K562 (cell line): ENCODE measurements at regions not wholly inside any gene's neighbourhood (a gene's known extent, or its start where the extent isn't known, plus 50 kb on each side); places are given as distances from the start of the nearest gene placed in this dataset.

Experiments used
- ATAC-seq: fragments of 200-7000 bp; cut with Tn5 transposase; 3 replicates; pipeline ENCODE4 v1.9.1; 2020; ENCODE audit warnings: moderate library complexity
- BruUV-seq: library from RNA; stranded (reverse); fragments of 400-500 nt; replicated peaks from 2 replicates; lab custom pipeline; 2021; lab: Mats Ljungman, UMichigan
- CTCF ChIA-PET: fragments of 300-600 bp; formaldehyde crosslinking; extraction: SDS; loops from one replicate; lab custom pipeline; 2021; ENCODE audit warnings: low intra/inter-chr PET ratio; lab: Yijun Ruan, JAX
- POLR2A ChIA-PET: fragments of 300-600, 350-650 bp; sonication (Branson Sonifier 250); formaldehyde crosslinking; extraction: SDS; loops from one replicate; lab custom pipeline; 2021; ENCODE audit warnings: antibody characterized with exemption, inconsistent platforms; lab: Yijun Ruan, JAX
- DNase-seq, 4 experiments: peaks; one replicate each; pipeline versions ENCODE4 v3.0.0 to v3.0.0-alpha.2; 2011 to 2018; ENCODE audit warnings: low spot score in 3 of 4, mixed read lengths in 3 of 4; ENCODE audit errors: extremely low read depth in 1 of 4
- FAIRE-seq: peaks from 2 replicates; lab custom pipeline; 2011; peaks lifted over from hg19 to GRCh38; lab: Jason Lieb, UNC
- H2AFZ ChIP-seq: 2 replicates; pipeline ENCODE4 v1.6.0; 2011; ENCODE audit warnings: low read depth, low read length, control low read depth, inconsistent platforms
- H3K27ac ChIP-seq: fragments of 200-600 bp; 3 replicates; pipeline ENCODE4 v1.8.0; 2011; ENCODE audit warnings: low read depth, mild to moderate bottlenecking, control low read depth, inconsistent platforms, low read length, moderate library complexity, mixed read lengths; ENCODE audit errors: extremely low read depth
- H3K27me3 ChIP-seq, 2 experiments: fragments of 300-600 bp in 1 of 2; 2 replicates in 1 of 2; 3 replicates in 1 of 2; pipeline versions ENCODE4 v1.6.0 to v1.8.0; 2011; ENCODE audit warnings: inconsistent platforms in 2 of 2, low read length in 2 of 2, mild to moderate bottlenecking in 1 of 2, mixed read lengths in 1 of 2, moderate library complexity in 1 of 2; ENCODE audit not compliant: control insufficient read depth in 2 of 2, insufficient read depth in 2 of 2
- H3K36me3 ChIP-seq: fragments of 300-600 bp; 3 replicates; pipeline ENCODE4 v1.8.0; 2011; ENCODE audit warnings: mild to moderate bottlenecking, low read length, inconsistent platforms; ENCODE audit not compliant: control insufficient read depth, insufficient read depth
- H3K4me1 ChIP-seq, 2 experiments: fragments of 200-600 bp in 1 of 2; replicated peaks in 1 of 2; 2 replicates in 1 of 2; 3 replicates in 1 of 2; pipeline versions ENCODE4 v1.5.1 to v1.8.0; 2011; ENCODE audit warnings: inconsistent platforms in 2 of 2, low read length in 2 of 2, mild to moderate bottlenecking in 1 of 2, mixed read lengths in 1 of 2, moderate library complexity in 1 of 2; ENCODE audit not compliant: control insufficient read depth in 2 of 2, insufficient read depth in 2 of 2
- H3K4me2 ChIP-seq: 2 replicates; pipeline ENCODE4 v1.6.1; 2011; ENCODE audit warnings: low read length, control low read depth, inconsistent platforms, mixed read lengths; ENCODE audit not compliant: insufficient read depth
- H3K4me3 ChIP-seq: fragments of 200-600 bp; sonication (generic), shearing (Covaris generic); 2 replicates; pipeline ENCODE4 v1.5.1; 2016; ENCODE audit warnings: control low read depth, inconsistent platforms
- H3K79me2 ChIP-seq: fragments of 200-600 bp; 3 replicates; pipeline ENCODE4 v1.8.0; 2011; ENCODE audit warnings: low read length, inconsistent platforms; ENCODE audit not compliant: control insufficient read depth, insufficient read depth
- H3K9ac ChIP-seq, 2 experiments: 2 replicates each; pipeline versions ENCODE4 v1.6.0 to v1.6.1; 2011; ENCODE audit warnings: low read depth in 2 of 2, low read length in 2 of 2, control low read depth in 1 of 2, inconsistent platforms in 1 of 2, mild to moderate bottlenecking in 1 of 2, mixed read lengths in 1 of 2; ENCODE audit not compliant: insufficient read depth in 1 of 2
- H3K9me1 ChIP-seq: one replicate; pipeline ENCODE4 v1.6.0; 2011; ENCODE audit warnings: inconsistent platforms, mild to moderate bottlenecking, low read length, moderate library complexity; ENCODE audit not compliant: control insufficient read depth, insufficient read depth
- H3K9me3 ChIP-seq: replicated peaks from 2 replicates; pipeline ENCODE4 v1.5.1; 2011; ENCODE audit warnings: low read depth, low read length, inconsistent platforms; ENCODE audit not compliant: control insufficient read depth, insufficient read depth
- H4K20me1 ChIP-seq: replicated peaks from 2 replicates; pipeline ENCODE4 v1.6.1; 2011; ENCODE audit warnings: low read length, inconsistent platforms, mixed read lengths; ENCODE audit not compliant: control insufficient read depth, insufficient read depth
- CEBPG ChIP-seq, 3 experiments: fragments of 200-800 bp in 1 of 3; sonication (Bioruptor generic) in 1 of 3; sonication (generic) in 1 of 3; formaldehyde crosslinking in 1 of 3; IDR thresholded peaks in 2 of 3; conservative IDR thresholded peaks in 1 of 3; 2 replicates each; pipeline versions ENCODE4 v1.6.1 to v1.8.0; 2016 to 2022; ENCODE audit warnings: missing compliant biosample characterization in 2 of 3, missing genetic modification characterization in 2 of 3, mild to moderate bottlenecking in 1 of 3, missing genetic modification reagents in 1 of 3
- CTCF ChIP-seq, 3 experiments: IDR thresholded peaks in 2 of 3; conservative IDR thresholded peaks in 1 of 3; 2 replicates each; pipeline ENCODE4 v1.5.1; 2011 to 2012; ENCODE audit warnings: low read length in 3 of 3, mild to moderate bottlenecking in 3 of 3, control low read depth in 2 of 3, improper control_type of control experiment in 1 of 3, inconsistent platforms in 1 of 3, low read depth in 1 of 3, mixed read lengths in 1 of 3, moderate library complexity in 1 of 3; ENCODE audit not compliant: insufficient read depth in 2 of 3
- IFI16 ChIP-seq: fragments of 250-450 bp; sonication (Bioruptor Pico); IDR thresholded peaks from 2 replicates; pipeline ENCODE4 v2.1.2; 2022; ENCODE audit warnings: mild to moderate bottlenecking, inconsistent platforms
- MEF2A ChIP-seq: IDR thresholded peaks from 2 replicates; pipeline ENCODE4 v1.6.1; 2011; ENCODE audit warnings: low read depth, mild to moderate bottlenecking, low read length, moderate library complexity; ENCODE audit not compliant: control insufficient read depth
- NFE2L1 ChIP-seq: fragments of 450-650 bp; IDR thresholded peaks from 2 replicates; pipeline ENCODE4 v1.6.1; 2016; ENCODE audit warnings: missing genetic modification characterization, low read depth, mild to moderate bottlenecking, missing compliant biosample characterization, moderate library complexity, borderline replicate concordance
- RAD21 ChIP-seq, 2 experiments: fragments of 250-450 bp in 1 of 2; fragments of 450-650 bp in 1 of 2; sonication (Bioruptor Pico) in 1 of 2; formaldehyde crosslinking in 1 of 2; IDR thresholded peaks in 1 of 2; conservative IDR thresholded peaks in 1 of 2; 2 replicates each; pipeline versions ENCODE4 v1.4.0 to v1.8.0; 2020 to 2022; ENCODE audit warnings: mild to moderate bottlenecking in 2 of 2, moderate library complexity in 1 of 2
- REST ChIP-seq, 2 experiments: fragments of 450-650 bp; formaldehyde crosslinking in 1 of 2; IDR thresholded peaks; 2 replicates each; pipeline versions ENCODE4 v1.4.0 to v1.6.1; 2014 to 2020; ENCODE audit warnings: mild to moderate bottlenecking in 2 of 2, borderline replicate concordance in 1 of 2, low read depth in 1 of 2
- WGBS: fragments of 100-300 bp; shearing (Covaris generic); methylation state at CpG from one replicate; pipeline ENCODE4 v1.1.6; 2016; ENCODE audit warnings: low coverage, mixed read lengths; ENCODE audit not compliant: insufficient coverage; ENCODE audit errors: missing lambda C conversion rate; 5-methylcytosine and 5-hydroxymethylcytosine counted together
- in situ Hi-C: fragments of 300-500 bp; cut with MboI; formaldehyde crosslinking; loops from 4 replicates; pipeline ENCODE4 v1.15.0; 2018; ENCODE audit warnings: inconsistent platforms, mixed read lengths
- intact Hi-C: fragments of 100-400 bp; cut with micrococcal nuclease; formaldehyde crosslinking; loops from 2 replicates; pipeline ENCODE4 v1.14.2; 2022

- ATAC-seq = peak; percentile 32; the same call in 1 of the 3 replicates
- BruUV-seq = no TSS peak
- no peaks in the 10 kb centered on the region for H3K36me3 ChIP-seq
- ChIA-PET POLR2A (interaction anchor here (0.6 kb wide), 1 partner anchor 357 kb away, joined by 3 read pairs; no protein-coding TSS in a partner anchor), CTCF (no interaction called here)
- WGBS = 2% methylated on average over 22 of the region's 22 CpGs
- H3K79me2 ChIP-seq = no peaks in the 10 kb centered on the region
- intact Hi-C loops (no loop called here), in situ Hi-C loops (no loop called here)
- no peak overlapping the region for H3K27ac ChIP-seq
- no peak for FAIRE-seq
- peak in 1 of 2 experiments; percentile 44; a peak in 2 of 4 replicates for TF ChIP-seq RAD21 (CRISPR knock-in tag; conservative IDR thresholded peaks at IDR 0.05 in 1 of 2, IDR thresholded peaks at IDR 0.05 in 1 of 2)
- no peak for TF ChIP-seq CEBPG (CRISPR knock-in tag; IDR thresholded peaks at IDR 0.05)
- TF ChIP-seq CEBPG (tag; conservative IDR thresholded peaks at IDR 0.05 in 1 of 2, IDR thresholded peaks at IDR 0.05 in 1 of 2) = no peak
- TF ChIP-seq IFI16 (CRISPR knock-in tag) = no peak
- TF ChIP-seq REST (IDR thresholded peaks at IDR 0.05; ENCODE audit: borderline replicate concordance) = peak; percentile 16; the same call in 1 of the 2 replicates
- TF ChIP-seq REST (CRISPR knock-in tag; IDR thresholded peaks at IDR 0.05; ENCODE audit: low read depth) = no peak
- peak; percentile 27 to 41 (median 40); a peak in 5 of 6 replicates for TF ChIP-seq CTCF (IDR thresholded peaks at IDR 0.05 in 2 of 3, conservative IDR thresholded peaks at IDR 0.05 in 1 of 3; ENCODE audit: insufficient read depth in 2 of 3, low read depth in 1 of 3, low read length in 3 of 3)
- TF ChIP-seq NFE2L1 = no peak
- no peak for TF ChIP-seq MEF2A
- peaks cover 0 to 12% of the 10 kb centered on the region in 2 experiments; a peak in 2 of 5 replicates for H3K27me3 ChIP-seq
- no peak overlapping the region for H3K4me3 ChIP-seq
- H4K20me1 ChIP-seq = 0 out of 2 replicates have a peak, but pooled peaks cover 3% of the 10 kb centered on the region
- no peak overlapping the region for H3K4me2 ChIP-seq
- H3K4me1 ChIP-seq = no peaks in the 10 kb centered on the region
- peak in 1 of 4 experiments; percentile 8 for DNase-seq
- no peaks in the 10 kb centered on the region for H3K9me1 ChIP-seq
- no peak overlapping the region for H2AFZ ChIP-seq
- H3K9me3 ChIP-seq = no peaks in the 10 kb centered on the region
- no peak overlapping the region for H3K9ac ChIP-seq
Measured at GRCh38 chr1:4362314-4363044, 291.9 kb upstream of the AJAP1 start.
